HG03139 (cell line): ENCODE measurements at regions not wholly inside any gene's neighbourhood (a gene's known extent, or its start where the extent isn't known, plus 50 kb on each side); places are given as distances from the start of the nearest gene placed in this dataset.

Experiments used
- ATAC-seq: cut with Tn5 transposase; IDR thresholded peaks from one replicate; pipeline ENCODE4 v1.9.1; 2021; ENCODE audit not compliant: unreplicated experiment

DNA sequence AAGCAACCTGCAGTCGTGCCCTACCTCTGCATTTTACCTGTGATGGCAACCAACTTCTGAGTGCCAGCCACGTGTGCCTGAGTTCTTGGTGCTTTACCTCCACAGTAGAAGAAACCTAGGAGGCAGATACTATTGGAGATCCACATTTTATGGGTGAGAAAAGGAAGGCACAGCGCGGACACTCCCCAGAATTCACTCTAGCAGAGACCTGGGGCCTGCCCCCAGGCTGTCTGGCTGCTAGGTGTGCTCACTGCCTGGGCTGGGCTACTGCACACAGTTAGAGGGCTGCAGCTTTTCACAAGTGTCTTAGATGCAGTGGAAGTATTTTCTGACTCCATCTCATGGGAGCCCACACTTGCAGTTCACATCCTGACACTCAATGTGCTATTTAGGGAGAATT, 598.8 kb upstream of the ADAMTS16 start:
- no peak for ATAC-seq

DNA sequence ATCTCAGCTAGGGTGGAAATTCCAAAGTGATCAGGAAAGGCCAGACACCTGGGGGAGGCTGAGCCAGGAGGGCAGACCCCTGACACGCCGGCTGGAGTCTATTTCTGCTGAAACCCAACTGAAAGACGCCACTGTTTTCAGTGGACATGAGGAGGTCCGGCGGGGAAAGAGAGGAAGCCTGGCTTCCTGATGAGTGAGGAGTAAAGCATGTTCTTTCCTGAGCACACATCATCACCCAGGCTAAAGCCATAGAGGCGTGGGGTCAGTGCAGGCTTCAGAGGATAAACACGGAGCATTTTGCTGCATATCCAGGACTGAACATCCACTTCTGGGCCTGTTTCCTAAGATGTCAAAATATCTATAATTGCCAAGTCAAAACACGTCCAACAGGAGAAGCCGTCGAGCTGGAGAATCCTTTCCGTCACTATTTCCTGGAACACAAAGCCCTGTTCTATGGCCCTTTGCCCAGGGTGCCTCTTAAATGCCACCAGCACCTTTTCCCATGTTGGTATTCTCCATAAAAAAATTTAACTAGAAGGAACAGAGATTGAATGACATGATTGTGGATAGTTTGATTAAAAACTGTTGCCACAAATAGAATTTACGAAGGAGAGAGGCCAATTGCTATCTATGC, 597.9 kb upstream of the ADAMTS16 start:
- ATAC-seq, result no peak

DNA sequence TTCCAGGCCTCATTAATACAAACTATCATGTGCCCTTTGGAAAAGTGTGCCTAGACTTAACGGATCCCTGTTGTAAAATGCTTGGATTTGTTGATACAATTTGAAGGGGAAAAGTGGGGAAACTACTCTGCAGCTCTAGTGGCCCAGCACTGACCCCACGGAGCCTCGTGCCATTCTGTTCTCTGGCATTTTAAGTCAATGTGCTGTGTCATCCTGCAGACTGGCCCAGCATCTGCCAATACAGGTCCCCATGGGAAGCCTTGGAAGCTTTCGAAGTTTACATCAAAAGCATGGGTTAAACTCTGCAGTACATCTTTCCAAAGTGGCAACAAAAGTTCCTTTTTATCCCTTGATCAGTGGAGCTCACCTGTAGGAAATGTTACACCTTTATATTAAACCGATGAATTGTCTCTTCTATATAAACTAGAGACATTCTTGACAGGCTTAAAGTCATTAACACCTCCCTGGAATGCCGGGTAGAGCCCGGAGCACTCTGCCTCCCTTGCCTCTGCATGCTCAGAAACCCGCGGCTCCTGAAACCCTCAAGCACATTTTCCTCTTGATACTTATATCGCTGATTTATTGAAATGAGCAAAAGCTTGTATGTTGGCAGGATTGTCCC, 596.0 kb upstream of the ADAMTS16 start:
- no peak for ATAC-seq

DNA sequence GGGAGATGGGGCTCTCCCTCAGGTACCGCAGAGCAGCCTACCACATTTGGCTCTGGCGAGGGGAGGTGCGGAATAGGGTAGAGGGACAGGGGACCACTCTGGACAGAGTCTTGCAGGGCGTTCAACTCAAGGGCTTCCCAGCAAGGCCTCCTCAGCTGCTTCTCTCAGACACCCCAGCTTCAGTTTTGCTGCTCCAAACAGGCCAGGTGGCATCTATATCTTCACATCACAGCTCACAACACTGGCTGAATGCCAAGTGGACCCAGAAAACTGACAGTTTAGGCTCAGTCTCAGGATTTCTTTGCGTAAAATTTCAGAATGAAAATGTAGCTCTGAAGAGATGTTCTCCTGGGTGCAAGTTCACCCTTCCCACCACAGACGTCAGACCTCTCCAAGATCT, 592.6 kb upstream of the ADAMTS16 start:
- no peak for ATAC-seq

DNA sequence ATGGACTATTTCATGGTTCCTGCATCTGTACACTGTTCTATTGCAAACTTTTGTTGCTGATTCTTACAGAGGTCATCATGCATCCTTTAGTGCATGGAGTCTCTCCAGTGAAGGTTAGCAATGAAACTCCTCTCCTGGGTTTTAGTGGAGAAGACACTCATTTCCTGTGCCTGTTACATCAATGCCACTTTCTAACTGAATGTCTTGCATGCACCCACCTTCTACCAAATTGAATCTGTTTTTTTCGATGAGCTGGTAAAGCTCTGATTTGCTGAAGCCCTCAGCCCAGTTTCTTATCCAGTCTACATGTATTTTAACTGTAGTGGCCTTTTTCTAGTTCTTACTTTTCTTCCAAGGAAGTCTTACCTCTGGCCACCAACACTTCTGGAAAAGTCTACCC, 591.8 kb upstream of the ADAMTS16 start:
- ATAC-seq, result no peak

DNA sequence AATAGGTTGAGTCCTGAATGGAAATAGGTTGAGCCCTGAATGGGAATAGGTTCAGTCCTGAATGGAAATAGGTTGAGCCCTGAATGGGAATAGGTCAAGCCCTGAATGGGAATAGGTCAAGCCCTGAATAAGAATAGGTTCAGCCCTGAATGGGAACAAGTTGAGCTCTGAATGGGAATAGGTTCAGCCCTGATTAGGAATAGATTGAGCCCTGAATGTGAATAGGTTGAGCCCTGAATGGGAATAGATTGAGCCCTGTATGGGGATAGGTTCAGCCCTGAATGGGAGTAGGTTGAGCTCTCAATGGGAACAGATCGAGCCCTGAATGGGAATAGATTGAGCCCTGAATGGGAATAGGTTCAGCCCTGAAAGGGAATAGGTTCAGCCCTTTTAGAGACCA, 590.8 kb upstream of the ADAMTS16 start:
- no peak for ATAC-seq

DNA sequence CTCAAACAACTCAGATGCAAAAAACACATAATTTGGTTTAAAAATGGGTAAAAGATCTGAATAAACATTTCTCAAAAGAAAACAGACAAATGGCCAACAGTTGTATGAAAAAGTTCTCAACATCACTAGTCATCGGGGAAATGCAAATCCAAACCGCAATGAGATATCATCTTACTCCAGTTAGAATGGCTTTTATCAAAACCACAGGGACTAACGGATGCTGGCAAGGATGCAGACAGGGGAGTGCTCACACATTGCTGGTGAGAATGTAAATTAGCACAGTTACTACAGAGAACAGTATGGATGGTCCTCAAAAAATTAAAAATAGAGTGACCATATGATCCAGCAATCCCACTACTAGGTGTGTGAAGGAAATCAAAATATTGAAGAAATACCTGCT, 589.1 kb upstream of the ADAMTS16 start:
- ATAC-seq, result no peak

DNA sequence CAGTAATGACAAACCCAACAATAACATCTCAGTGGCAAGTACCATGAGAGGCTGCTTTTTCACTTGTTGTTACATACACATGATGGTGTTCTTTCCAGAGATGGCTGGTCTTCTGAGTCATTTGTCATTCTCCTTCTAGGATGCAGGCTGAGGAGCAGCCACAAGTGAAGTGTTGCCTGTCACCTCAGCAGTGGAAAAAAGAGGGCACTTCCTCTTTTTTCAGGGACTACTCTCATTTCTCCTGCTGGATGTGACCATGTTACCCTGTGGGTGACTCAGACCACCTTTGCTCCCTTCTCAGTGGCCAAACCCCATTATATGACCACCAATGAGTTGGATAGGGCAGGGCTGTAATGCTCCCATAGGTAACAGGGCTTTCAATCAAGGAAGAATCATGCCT, 587.0 kb upstream of the ADAMTS16 start:
- ATAC-seq, result no peak

DNA sequence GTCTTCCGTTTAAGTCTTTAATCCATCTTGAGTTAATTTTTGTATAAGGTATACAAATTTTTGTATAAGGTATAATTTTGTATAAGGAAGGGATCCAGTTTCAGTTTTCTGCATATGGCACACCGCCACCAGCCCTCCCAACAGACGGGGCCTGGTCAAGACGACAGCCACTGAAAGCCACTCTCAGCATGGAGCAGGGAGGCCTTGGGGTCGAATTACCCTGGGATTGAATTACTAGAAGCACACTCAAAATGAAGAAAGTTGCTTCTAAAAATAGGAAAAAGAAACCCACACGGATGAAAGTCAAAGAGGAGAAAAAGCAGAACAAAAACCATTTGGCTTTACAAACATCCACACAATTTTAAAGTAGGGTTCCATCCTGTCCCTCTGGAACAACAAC, 586.2 kb upstream of the ADAMTS16 start:
- no peak for ATAC-seq

DNA sequence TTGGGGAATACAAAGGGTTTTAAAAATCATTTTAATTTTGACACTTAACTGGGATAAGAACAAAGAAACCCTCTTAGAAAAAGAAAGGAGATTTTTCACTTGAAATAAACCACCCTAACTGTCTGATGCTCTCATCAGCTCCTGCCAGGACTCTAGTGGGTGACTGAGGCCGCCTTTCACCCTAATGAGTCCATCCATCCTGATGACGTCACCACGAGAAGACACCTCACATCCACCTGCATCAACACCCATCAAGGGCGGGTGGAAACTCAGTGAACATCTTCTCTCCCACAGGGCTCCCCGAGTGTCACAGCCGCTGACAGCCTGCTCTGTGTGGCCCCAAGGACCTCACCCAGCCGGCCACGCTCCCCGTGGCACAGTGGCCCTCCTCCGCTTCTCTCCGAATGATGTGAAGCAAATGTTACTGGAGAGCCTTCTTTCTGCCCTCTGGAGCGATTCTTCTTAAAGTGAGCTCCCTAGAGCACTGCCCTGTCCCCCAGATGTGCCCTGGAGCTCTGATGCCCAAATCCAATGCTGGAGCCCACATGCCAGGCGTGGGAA, 584.3 kb upstream of the ADAMTS16 start:
- ATAC-seq, result no peak

DNA sequence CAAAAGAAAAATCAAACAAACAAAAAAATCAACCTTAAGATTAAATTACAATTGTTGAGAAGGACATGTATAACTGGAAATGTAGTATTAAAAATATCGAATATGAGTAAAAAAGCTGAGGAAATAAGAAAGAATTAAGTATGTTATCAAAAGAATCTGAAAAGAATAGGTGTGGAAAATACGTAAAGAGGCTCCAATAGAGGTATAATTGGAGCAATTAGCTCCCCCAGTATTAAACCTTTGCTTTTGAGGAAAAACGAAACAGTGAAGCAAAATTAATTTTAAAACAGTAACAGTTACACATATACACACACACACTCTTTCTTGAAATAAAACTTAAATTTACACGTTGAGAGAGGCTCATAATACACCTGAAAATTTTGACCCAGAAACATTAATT, 578.7 kb upstream of the ADAMTS16 start:
- ATAC-seq, result no peak

DNA sequence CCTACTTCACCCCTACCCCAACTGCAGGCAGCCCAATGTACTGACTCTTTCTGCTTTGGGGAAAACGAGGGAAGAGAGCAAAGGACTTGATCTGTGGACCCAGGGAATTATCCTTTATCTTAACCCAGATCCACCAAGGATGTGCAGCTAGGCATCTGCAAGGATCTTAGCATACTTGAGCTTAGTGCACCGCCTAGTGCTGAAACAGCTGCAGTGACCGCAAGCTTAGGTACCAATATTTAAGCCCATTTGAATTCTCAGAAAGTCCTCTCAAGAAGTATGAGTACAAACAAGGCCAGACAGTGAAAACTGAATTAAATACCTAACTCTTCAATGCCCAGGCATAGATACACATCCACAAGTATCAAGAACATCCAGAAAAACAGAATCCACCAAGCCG, 576.7 kb upstream of the ADAMTS16 start:
- no peak for ATAC-seq

DNA sequence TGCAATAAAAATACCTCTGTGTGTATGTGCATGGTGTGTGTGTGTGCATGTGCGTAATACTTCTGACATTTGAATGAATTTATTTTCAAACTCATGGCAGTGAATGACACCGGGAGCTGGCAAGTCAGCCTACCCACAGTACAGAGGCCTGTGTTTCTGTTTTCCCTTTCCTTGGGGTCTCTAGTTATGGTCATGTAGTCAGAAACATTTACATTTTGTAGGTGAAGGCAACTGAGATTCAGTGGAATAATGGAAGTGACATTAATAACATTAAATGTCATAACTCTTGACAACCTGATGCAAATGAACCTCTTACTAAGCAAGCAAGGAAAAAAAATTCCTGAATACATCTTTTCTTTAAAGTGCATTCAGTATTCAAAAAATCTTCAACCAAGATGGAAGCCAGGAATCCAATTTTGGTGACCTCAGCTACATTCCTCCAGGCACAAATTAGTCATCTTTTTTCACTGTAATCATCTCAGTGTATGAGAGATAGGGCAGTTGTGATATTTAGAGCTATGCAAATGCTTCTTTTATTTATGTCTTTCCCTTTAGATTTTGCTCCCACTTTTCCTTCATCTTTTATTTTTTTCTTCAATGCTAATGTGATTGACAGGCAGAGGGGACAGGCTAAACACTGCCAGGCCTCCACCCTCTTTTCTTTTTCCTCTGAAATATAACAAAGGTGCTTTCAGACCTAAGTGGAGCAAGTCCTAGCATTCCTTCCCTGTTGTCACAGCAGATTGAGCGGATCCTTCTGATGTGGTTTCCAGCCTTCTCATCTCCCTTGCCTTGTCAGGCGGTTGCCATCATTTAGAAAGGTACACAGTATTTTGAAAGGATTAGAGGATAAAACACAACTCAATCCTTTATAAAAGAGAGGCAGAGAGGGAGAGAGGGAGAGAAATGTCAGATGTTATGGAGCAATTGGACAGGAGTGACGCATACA, 569.8 kb upstream of the ADAMTS16 start:
- ATAC-seq, result no peak

DNA sequence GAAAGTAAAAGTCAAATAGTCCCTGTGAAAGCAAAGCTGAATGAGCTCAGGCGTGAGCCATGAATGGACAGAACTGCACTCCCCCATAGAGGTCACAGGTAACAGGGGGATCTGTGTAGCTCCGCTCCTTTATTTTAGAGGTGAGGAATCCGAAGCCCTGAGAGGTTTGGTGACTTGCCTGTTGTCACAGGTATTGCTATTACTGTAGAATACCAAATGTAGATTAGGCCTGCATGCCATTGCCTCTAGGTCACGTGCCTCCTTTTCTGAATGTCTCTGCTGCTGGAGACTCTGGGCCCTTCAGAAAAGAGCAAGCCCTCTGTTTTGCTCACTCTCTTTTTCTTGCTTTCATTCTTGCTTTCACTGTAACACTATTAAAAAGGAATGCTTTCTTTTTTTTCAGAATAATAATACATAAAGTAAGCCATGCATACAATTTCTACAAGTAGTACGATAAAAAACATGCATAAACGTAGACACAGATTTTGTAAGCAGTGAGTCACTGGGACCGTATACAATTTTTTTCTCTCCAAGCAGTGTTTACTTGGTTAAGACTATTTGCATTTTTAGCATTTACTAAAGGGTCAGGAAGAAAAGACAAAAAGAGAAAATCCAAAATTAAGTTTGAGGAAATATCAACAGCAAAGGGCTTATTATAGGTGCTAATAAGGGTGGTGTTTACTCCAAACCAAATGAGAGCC, 568.7 kb upstream of the ADAMTS16 start:
- no peak for ATAC-seq

DNA sequence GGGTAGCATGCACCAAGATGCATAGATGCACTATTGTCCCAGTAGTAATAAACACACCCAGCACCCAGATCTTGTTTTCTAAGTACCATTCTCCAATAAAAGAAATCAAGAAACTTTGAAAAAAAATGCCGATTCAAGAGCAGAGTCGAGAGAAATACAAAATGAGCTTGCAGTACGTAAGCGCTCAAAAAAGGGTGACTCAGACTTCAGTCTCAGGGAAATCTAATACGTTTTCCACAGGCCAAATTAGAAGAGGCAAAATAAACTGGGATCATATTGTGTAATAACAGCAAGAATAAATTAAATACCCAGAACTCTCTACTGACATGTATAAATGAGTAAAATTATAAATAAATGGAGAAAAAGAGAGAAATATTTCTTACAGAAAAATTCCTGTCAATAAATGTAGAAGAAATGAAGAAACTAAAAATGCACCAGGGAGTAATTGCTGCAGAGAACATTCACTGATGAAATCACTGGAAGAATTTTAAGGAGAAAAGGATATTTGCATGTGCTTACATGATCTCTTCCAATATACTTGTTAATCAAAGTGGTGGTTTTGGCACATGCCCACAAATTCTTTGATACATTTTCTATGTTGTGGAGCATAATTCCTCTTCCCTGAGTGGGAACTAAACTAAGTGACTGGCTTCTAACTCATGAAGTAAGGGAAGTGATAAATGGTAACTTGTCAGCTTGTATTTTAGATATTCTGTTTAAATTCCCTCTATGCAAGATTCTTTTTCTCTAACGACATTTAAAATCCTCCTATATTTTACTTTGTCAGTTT, 567.6 kb upstream of the ADAMTS16 start:
- ATAC-seq, result no peak

DNA sequence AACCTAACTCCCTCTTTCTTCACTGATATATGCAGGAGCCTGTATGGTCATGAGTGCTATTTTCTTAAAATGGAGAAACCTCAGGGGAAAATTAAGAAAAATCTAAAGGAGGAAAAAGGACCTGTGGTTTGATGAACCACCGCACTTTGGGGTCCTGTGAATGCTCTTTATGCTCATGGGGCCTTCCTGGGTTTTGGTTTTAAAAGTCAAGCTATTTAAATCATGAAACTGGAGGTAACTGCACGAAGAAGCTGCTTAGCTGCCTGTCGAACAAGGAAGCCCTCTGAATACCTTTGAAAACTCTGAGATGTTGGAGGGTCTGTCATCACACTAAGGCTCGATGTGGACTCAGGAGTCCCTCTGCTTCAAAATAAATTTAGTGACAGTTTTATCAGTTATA, 564.5 kb upstream of the ADAMTS16 start:
- ATAC-seq, result no peak

DNA sequence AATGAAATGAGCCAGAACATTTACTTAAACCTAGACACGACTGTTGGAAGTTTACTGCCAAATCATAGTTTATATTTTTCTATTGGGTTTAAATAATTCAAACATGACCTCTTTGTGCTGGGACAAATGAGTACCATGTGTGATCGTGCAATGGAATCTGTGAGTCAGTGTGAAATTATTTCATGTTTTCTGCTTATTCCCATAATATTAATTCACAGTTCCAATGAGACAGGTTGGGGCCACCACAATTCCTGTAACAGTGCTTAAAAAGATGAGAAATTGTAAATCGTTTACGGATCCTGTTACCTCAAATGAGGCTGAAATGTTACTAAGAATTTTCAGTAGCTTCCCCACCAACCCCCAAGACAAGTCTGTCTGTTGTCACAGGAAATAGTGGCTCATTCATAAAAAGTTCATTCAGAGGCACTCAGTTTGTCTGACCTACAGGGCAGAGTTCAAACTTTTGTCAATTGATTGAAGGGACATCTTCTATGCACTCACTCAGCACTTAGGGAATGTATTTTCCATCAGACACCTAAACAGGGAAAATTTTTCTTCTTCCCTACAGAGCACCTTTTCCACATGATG, 563.9 kb upstream of the ADAMTS16 start:
- no peak for ATAC-seq

DNA sequence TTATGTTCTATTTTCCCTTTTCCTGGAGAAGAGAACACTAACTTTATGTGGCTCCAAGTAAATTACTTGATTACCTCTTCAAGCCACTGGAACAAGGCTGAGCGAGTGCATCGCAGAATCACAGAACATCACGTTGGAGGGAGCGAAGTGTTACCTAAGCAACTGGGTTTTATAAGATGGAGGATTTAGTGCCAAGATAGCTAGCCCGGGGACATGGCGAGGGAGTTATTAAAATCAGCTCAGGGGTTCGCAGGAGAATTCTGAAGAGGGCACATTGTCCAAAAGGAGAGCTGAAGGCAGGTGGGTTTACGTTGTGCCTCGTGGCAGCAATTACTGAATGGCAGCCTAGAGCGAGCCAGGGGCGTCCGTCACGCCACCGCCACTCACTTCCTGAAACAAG, 563.2 kb upstream of the ADAMTS16 start:
- ATAC-seq, result no peak

DNA sequence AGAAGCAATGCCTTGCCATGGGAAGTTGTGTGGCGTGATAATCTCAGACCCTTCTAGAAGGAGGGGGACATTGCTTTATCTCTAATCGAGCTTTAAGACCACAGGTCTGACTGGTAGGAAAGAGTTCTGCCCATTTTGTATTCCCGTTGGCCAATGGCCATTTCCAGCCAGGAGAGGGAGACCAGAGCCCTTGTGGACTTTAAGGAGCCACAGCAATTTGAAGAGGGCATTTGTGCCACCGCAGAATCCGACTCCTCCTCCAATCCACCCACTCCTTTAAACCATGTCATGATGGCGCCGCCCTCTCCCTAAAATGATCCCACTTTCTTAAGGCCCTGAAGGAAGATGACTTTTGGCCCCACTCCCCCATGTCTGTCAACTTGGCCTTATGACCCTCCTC, 560.5 kb upstream of the ADAMTS16 start:
- ATAC-seq, result no peak

DNA sequence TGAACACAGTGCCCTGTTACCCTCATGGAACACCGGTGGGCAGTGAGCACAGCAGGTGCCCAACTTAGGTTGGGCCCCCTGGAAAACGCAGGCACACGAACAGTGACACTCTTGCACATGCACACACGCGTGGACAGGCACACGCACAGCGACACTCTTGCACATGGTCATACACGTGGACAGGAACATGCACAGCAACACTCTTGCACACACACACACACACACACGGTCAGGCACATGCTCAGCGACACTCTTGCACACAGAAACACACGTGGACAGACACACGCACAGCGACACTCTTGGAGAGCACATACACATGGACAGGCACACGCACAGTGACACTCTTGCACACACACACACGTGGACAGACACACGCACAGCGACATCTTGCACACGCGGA, 559.4 kb upstream of the ADAMTS16 start:
- ATAC-seq, result no peak
